Natural killer cell (primary cell): ENCODE measurements at regions not wholly inside any gene's neighbourhood (a gene's known extent, or its start where the extent isn't known, plus 50 kb on each side); places are given as distances from the start of the nearest gene placed in this dataset.

ENCODE experiments used
- ATAC-seq, 3 donors: fragments of 150-1000 bp in 2 of 3; fragments of 200-7000 bp in 1 of 3; cut with Tn5 transposase; 1 replicate in 1 of 3; 2 replicates in 2 of 3; pipeline ENCODE4 v1.10.0; 2021; ENCODE audit warnings: mild to moderate bottlenecking in 2 of 3, moderate library complexity in 2 of 3
- DNase-seq, 2 donors: peaks; one replicate each; pipeline versions ENCODE4 v3.0.0 to v3.0.0-alpha.2; 2013 to 2021; ENCODE audit warnings: mixed read lengths in 1 of 2
- H3K27ac ChIP-seq: one replicate; pipeline ENCODE4 v1.5.1; 2013; ENCODE audit warnings: mild to moderate bottlenecking, low read length
- H3K27me3 ChIP-seq: one replicate; pipeline ENCODE4 v1.6.1; 2013; ENCODE audit warnings: low read length; ENCODE audit not compliant: control insufficient read depth, insufficient read depth
- H3K36me3 ChIP-seq: one replicate; pipeline ENCODE4 v1.6.1; 2013; ENCODE audit warnings: low read length; ENCODE audit not compliant: control insufficient read depth, insufficient read depth
- H3K4me1 ChIP-seq: one replicate; pipeline ENCODE4 v1.6.1; 2013; ENCODE audit warnings: low read length; ENCODE audit not compliant: control insufficient read depth, insufficient read depth
- H3K4me3 ChIP-seq: one replicate; pipeline ENCODE4 v1.5.1; 2013; ENCODE audit warnings: low read length
- H3K9me3 ChIP-seq: one replicate; pipeline ENCODE4 v1.6.1; 2013; ENCODE audit warnings: low read length; ENCODE audit not compliant: control insufficient read depth, insufficient read depth
- H3K27ac Mint-ChIP-seq, 2 donors: one replicate each; pipeline ENCODE4 v1.8.0; 2022; ENCODE audit warnings: mild to moderate bottlenecking in 2 of 2, mixed read lengths in 2 of 2, moderate library complexity in 1 of 2
- H3K27me3 Mint-ChIP-seq, 2 donors: one replicate each; pipeline ENCODE4 v1.8.0; 2022; ENCODE audit warnings: low read depth in 2 of 2, mixed read lengths in 2 of 2
- H3K36me3 Mint-ChIP-seq: one replicate; pipeline ENCODE4 v1.8.0; 2022; ENCODE audit warnings: mixed read lengths
- H3K4me1 Mint-ChIP-seq, 2 donors: one replicate each; pipeline ENCODE4 v1.8.0; 2022; ENCODE audit warnings: mixed read lengths in 2 of 2
- H3K4me3 Mint-ChIP-seq: one replicate; pipeline ENCODE4 v1.8.0; 2022; ENCODE audit warnings: mild to moderate bottlenecking, moderate library complexity, mixed read lengths
- H3K9me3 Mint-ChIP-seq, 2 donors: one replicate each; pipeline ENCODE4 v1.8.0; 2022; ENCODE audit warnings: mixed read lengths in 2 of 2
- CTCF ChIP-seq: fragments of 200-600 bp; IDR thresholded peaks from one replicate; pipeline ENCODE4 v1.8.0; 2022; ENCODE audit warnings: antibody characterized with exemption
- WGBS: methylation state at CpG from one replicate; pipeline ENCODE4 v1.1.7; 2013; ENCODE audit warnings: missing lambda C conversion rate; ENCODE audit not compliant: insufficient coverage; 5-methylcytosine and 5-hydroxymethylcytosine counted together
- intact Hi-C: fragments of 100-400 bp; cut with micrococcal nuclease; formaldehyde crosslinking; loops from one replicate; pipeline ENCODE4 v1.14.2; 2022

- Mint-ChIP-seq H3K4me3 (no peak overlapping the region), H3K27me3 (no peaks in the 10 kb centered on the region), H3K27ac (no peak overlapping the region), H3K4me1 (peaks cover 0 to 4% of the 10 kb centered on the region in 2 donors), H3K36me3 (no peaks in the 10 kb centered on the region), H3K9me3 (no peaks in the 10 kb centered on the region)
- no peaks in the 10 kb centered on the region for H3K9me3 ChIP-seq
- H3K36me3 ChIP-seq, result no peaks in the 10 kb centered on the region
- TF ChIP-seq CTCF, result no peak
- H3K27me3 ChIP-seq, result no peaks in the 10 kb centered on the region
- ATAC-seq (no peak), DNase-seq (no peak)
- no peak overlapping the region for H3K4me3 ChIP-seq
- H3K4me1 ChIP-seq, result no peaks in the 10 kb centered on the region
- intact Hi-C loops, result no loop called here
- WGBS, result 97% methylated on average over 5 of the region's 5 CpGs
- H3K27ac ChIP-seq, result no peak overlapping the region
Measured at GRCh38 chr3:105960381-105960780, 91.6 kb upstream of the CBLB start.

- intact Hi-C loops, result no loop called here
- no peak overlapping the region for H3K27ac Mint-ChIP-seq
- H3K36me3 Mint-ChIP-seq, result no peaks in the 10 kb centered on the region
- DNase-seq (no peak), ATAC-seq (no peak)
- H3K4me3 Mint-ChIP-seq, result no peak overlapping the region
- Histone ChIP-seq H3K36me3 (no peaks in the 10 kb centered on the region), H3K27me3 (no peaks in the 10 kb centered on the region), H3K4me3 (no peak overlapping the region), H3K27ac (no peak overlapping the region), H3K9me3 (no peaks in the 10 kb centered on the region), H3K4me1 (no peaks in the 10 kb centered on the region)
- H3K4me1 Mint-ChIP-seq, result peaks cover 0 to 4% of the 10 kb centered on the region in 2 donors
- H3K9me3 Mint-ChIP-seq, result no peaks in the 10 kb centered on the region
- TF ChIP-seq CTCF, result no peak
- WGBS, result 93% methylated on average over 1 of the region's 1 CpG
- H3K27me3 Mint-ChIP-seq, result no peaks in the 10 kb centered on the region
Measured at GRCh38 chr3:105963161-105963560, 94.3 kb upstream of the CBLB start.

- no peaks in the 10 kb centered on the region for H3K27me3 Mint-ChIP-seq
- H3K4me1 ChIP-seq, result no peaks in the 10 kb centered on the region
- H3K9me3 Mint-ChIP-seq, result no peaks in the 10 kb centered on the region
- no peak overlapping the region for H3K4me3 Mint-ChIP-seq
- no peaks in the 10 kb centered on the region for H3K36me3 ChIP-seq
- intact Hi-C loops, result no loop called here
- H3K36me3 Mint-ChIP-seq, result no peaks in the 10 kb centered on the region
- no peak overlapping the region for H3K27ac Mint-ChIP-seq
- H3K4me1 Mint-ChIP-seq, result no peaks in the 10 kb centered on the region
- no peak for DNase-seq
- no peak for ATAC-seq
- H3K4me3 ChIP-seq, result no peak overlapping the region
- no peaks in the 10 kb centered on the region for H3K9me3 ChIP-seq
- H3K27ac ChIP-seq, result no peak overlapping the region
- no peaks in the 10 kb centered on the region for H3K27me3 ChIP-seq
- 100% methylated on average over 1 of the region's 3 CpGs for WGBS
- TF ChIP-seq CTCF, result no peak
Measured at GRCh38 chr3:105965384-105965783, 96.6 kb upstream of the CBLB start.

- H3K27me3 Mint-ChIP-seq, result no peaks in the 10 kb centered on the region
- H3K36me3 ChIP-seq, result no peaks in the 10 kb centered on the region
- TF ChIP-seq CTCF, result no peak
- peaks cover 7 to 13% of the 10 kb centered on the region in 2 donors for H3K9me3 Mint-ChIP-seq
- no peaks in the 10 kb centered on the region for H3K27me3 ChIP-seq
- no peak overlapping the region for H3K4me3 ChIP-seq
- WGBS, result 91% methylated on average over 1 of the region's 1 CpG
- intact Hi-C loops, result no loop called here
- ATAC-seq (no peak), DNase-seq (no peak)
- no peaks in the 10 kb centered on the region for H3K4me1 ChIP-seq
- no peak overlapping the region for H3K4me3 Mint-ChIP-seq
- H3K9me3 ChIP-seq, result peaks cover 4% of the 10 kb centered on the region
- H3K36me3 Mint-ChIP-seq, result peaks cover 12% of the 10 kb centered on the region
- H3K27ac ChIP-seq, result no peak overlapping the region
- H3K4me1 Mint-ChIP-seq, result no peaks in the 10 kb centered on the region
- H3K27ac Mint-ChIP-seq, result no peak overlapping the region
Measured at GRCh38 chr3:105967117-105967516, 98.3 kb upstream of the CBLB start.
